PC-3 (cell line): ENCODE measurements at regions not wholly inside any gene's neighbourhood (a gene's known extent, or its start where the extent isn't known, plus 50 kb on each side); places are given as distances from the start of the nearest gene placed in this dataset.

Experiments
- ATAC-seq: fragments of 200-7000 bp; cut with Tn5 transposase; 2 replicates; pipeline ENCODE4 v1.9.1; 2020; ENCODE audit warnings: mild to moderate bottlenecking, moderate library complexity
- BruUV-seq: library from RNA; stranded (reverse); fragments of 400-500 nt; replicated peaks from 2 replicates; lab custom pipeline; 2021; lab: Mats Ljungman, UMichigan
- CTCF ChIA-PET: fragments of 300-600 bp; sonication (Branson Sonifier 250); formaldehyde crosslinking; loops from one replicate; lab custom pipeline; 2022; ENCODE audit warnings: antibody characterized with exemption; lab: Charles Lee
- POLR2A ChIA-PET: fragments of 300-600 bp; sonication (Branson Sonifier 250); formaldehyde crosslinking; loops from one replicate; lab custom pipeline; 2022; ENCODE audit warnings: antibody characterized with exemption; ENCODE audit not compliant: unreplicated experiment; lab: Charles Lee
- DNase-seq: peaks from one replicate; pipeline ENCODE4 v3.0.0-alpha.2; 2015
- H2AFZ ChIP-seq: fragments of 300-600 bp; sonication (generic); 2 replicates; pipeline ENCODE4 v1.6.0; 2016; ENCODE audit warnings: antibody characterized with exemption, low read length
- H3F3A ChIP-seq: fragments of 300-600 bp; sonication (generic); one replicate; pipeline ENCODE4 v1.6.0; 2017; ENCODE audit warnings: antibody characterized with exemption, low read length, control low read depth, mild to moderate bottlenecking; ENCODE audit not compliant: unreplicated experiment
- H3K27ac ChIP-seq: fragments of 300-600 bp; sonication (generic); 2 replicates; pipeline ENCODE4 v1.5.1; 2016; ENCODE audit warnings: mild to moderate bottlenecking, low read length
- H3K27me3 ChIP-seq: fragments of 300-600 bp; sonication (generic); 2 replicates; pipeline ENCODE4 v1.6.1; 2016; ENCODE audit warnings: low read length, mixed read lengths
- H3K36me3 ChIP-seq: fragments of 300-600 bp; sonication (generic); 2 replicates; pipeline ENCODE4 v1.6.1; 2016; ENCODE audit warnings: low read depth, mixed run types, low read length, mixed read lengths
- H3K4me1 ChIP-seq: fragments of 300-600 bp; sonication (generic); 2 replicates; pipeline ENCODE4 v1.5.1; 2016; ENCODE audit warnings: low read length; ENCODE audit not compliant: insufficient read depth
- H3K4me2 ChIP-seq: fragments of 300-600 bp; sonication (generic); 2 replicates; pipeline ENCODE4 v1.6.0; 2016; ENCODE audit warnings: low read length
- H3K4me3 ChIP-seq: fragments of 300-600 bp; sonication (generic); 2 replicates; pipeline ENCODE4 v1.5.1; 2016; ENCODE audit warnings: mild to moderate bottlenecking, low read length, mixed read lengths
- H3K79me2 ChIP-seq: fragments of 300-600 bp; sonication (generic); 2 replicates; pipeline ENCODE4 v1.6.1; 2017; ENCODE audit warnings: low read length, mixed read lengths
- H3K9ac ChIP-seq: fragments of 300-600 bp; sonication (generic); 2 replicates; pipeline ENCODE4 v1.6.0; 2016; ENCODE audit warnings: mild to moderate bottlenecking, low read length
- H3K9me2 ChIP-seq: fragments of 300-600 bp; sonication (generic); replicated peaks from 2 replicates; pipeline ENCODE4 v1.6.1; 2016; ENCODE audit warnings: mixed run types, low read length, mixed read lengths
- H3K9me3 ChIP-seq: fragments of 300-600 bp; sonication (generic); 2 replicates; pipeline ENCODE4 v1.6.1; 2016; ENCODE audit warnings: low read length, mixed read lengths
- H4K20me1 ChIP-seq: fragments of 300-600 bp; sonication (generic); 2 replicates; pipeline ENCODE4 v1.6.1; 2016; ENCODE audit warnings: low read length, mixed read lengths
- CTCF ChIP-seq: fragments of 300-600 bp; sonication (generic); conservative IDR thresholded peaks from 2 replicates; pipeline ENCODE4 v1.5.1; 2017; ENCODE audit warnings: antibody characterized with exemption, low read depth, mild to moderate bottlenecking, low read length
- EZH2 ChIP-seq: fragments of 300-600 bp; sonication (generic); IDR thresholded peaks from one replicate; pipeline ENCODE4 v1.6.1; 2017; ENCODE audit warnings: antibody characterized with exemption, mild to moderate bottlenecking, low read length; ENCODE audit not compliant: unreplicated experiment
- EZH2phosphoT487 ChIP-seq: fragments of 300-600 bp; sonication (generic); IDR thresholded peaks from 2 replicates; pipeline ENCODE4 v1.6.1; 2018; ENCODE audit warnings: mild to moderate bottlenecking, antibody characterized with exemption, low read length, borderline replicate concordance
- intact Hi-C: fragments of 100-400 bp; cut with micrococcal nuclease; formaldehyde crosslinking; loops from 2 replicates; pipeline ENCODE4 v1.9.0; 2023

- Histone ChIP-seq H3K36me3 (no peaks in the 10 kb centered on the region), H3K27ac (no peak overlapping the region), H3F3A (no peaks in the 10 kb centered on the region), H3K9me3 (no peaks in the 10 kb centered on the region), H3K27me3 (no peaks in the 10 kb centered on the region), H3K4me1 (no peaks in the 10 kb centered on the region), H2AFZ (no peak overlapping the region), H3K79me2 (no peaks in the 10 kb centered on the region), H3K9ac (no peak overlapping the region), H4K20me1 (no peaks in the 10 kb centered on the region), H3K4me3 (no peak overlapping the region), H3K9me2 (no peaks in the 10 kb centered on the region), H3K4me2 (no peak overlapping the region)
- POLR2A ChIA-PET: no interaction called here
- CTCF ChIA-PET: no interaction called here
- no peak for DNase-seq
- TF ChIP-seq EZH2phosphoT487 (no peak), EZH2 (no peak), CTCF (no peak)
- ATAC-seq: no peak
- intact Hi-C loops: no loop called here
- no TSS peak for BruUV-seq
These were observed 131.6 kb upstream of the TENM3 start for GRCh38 chr4:182111586-182111985.

- Histone ChIP-seq H3F3A (no peaks in the 10 kb centered on the region), H3K36me3 (no peaks in the 10 kb centered on the region), H3K9me2 (no peaks in the 10 kb centered on the region), H3K9me3 (no peaks in the 10 kb centered on the region), H3K4me2 (no peak overlapping the region), H3K4me1 (no peaks in the 10 kb centered on the region), H3K27me3 (no peaks in the 10 kb centered on the region), H3K27ac (no peak overlapping the region), H3K4me3 (no peak overlapping the region), H4K20me1 (no peaks in the 10 kb centered on the region), H2AFZ (no peak overlapping the region), H3K79me2 (no peaks in the 10 kb centered on the region), H3K9ac (no peak overlapping the region)
- no TSS peak for BruUV-seq
- intact Hi-C loops: no loop called here
- ChIA-PET POLR2A (no interaction called here), CTCF (no interaction called here)
- ATAC-seq: no peak
- no peak for DNase-seq
- TF ChIP-seq EZH2phosphoT487 (no peak), EZH2 (no peak), CTCF (no peak)
These were observed 129.4 kb upstream of the TENM3 start for GRCh38 chr4:182113779-182114178.

GRCh38 chr4:182124359-182124758, 118.8 kb upstream of the TENM3 start:
- Histone ChIP-seq H3K27me3 (no peaks in the 10 kb centered on the region), H3K4me3 (no peak overlapping the region), H3F3A (no peaks in the 10 kb centered on the region), H3K4me1 (no peaks in the 10 kb centered on the region), H3K27ac (no peak overlapping the region), H3K79me2 (no peaks in the 10 kb centered on the region), H3K9ac (no peak overlapping the region), H3K4me2 (no peak overlapping the region), H3K36me3 (no peaks in the 10 kb centered on the region), H4K20me1 (no peaks in the 10 kb centered on the region), H3K9me3 (no peaks in the 10 kb centered on the region), H2AFZ (no peak overlapping the region), H3K9me2 (no peaks in the 10 kb centered on the region)
- intact Hi-C loops: no loop called here
- DNase-seq: no peak
- BruUV-seq: no TSS peak
- TF ChIP-seq CTCF (no peak), EZH2phosphoT487 (no peak), EZH2 (no peak)
- POLR2A ChIA-PET: no interaction called here
- CTCF ChIA-PET: no interaction called here
- ATAC-seq: no peak
